K562 (cell line): ENCODE measurements at regions not wholly inside any gene's neighbourhood (a gene's known extent, or its start where the extent isn't known, plus 50 kb on each side); places are given as distances from the start of the nearest gene placed in this dataset.

Experiments used
- ATAC-seq: fragments of 200-7000 bp; cut with Tn5 transposase; 3 replicates; pipeline ENCODE4 v1.9.1; 2020; ENCODE audit warnings: moderate library complexity
- BruUV-seq: library from RNA; stranded (reverse); fragments of 400-500 nt; replicated peaks from 2 replicates; lab custom pipeline; 2021; lab: Mats Ljungman, UMichigan
- CTCF ChIA-PET: fragments of 300-600 bp; formaldehyde crosslinking; extraction: SDS; loops from one replicate; lab custom pipeline; 2021; ENCODE audit warnings: low intra/inter-chr PET ratio; lab: Yijun Ruan, JAX
- POLR2A ChIA-PET: fragments of 300-600, 350-650 bp; sonication (Branson Sonifier 250); formaldehyde crosslinking; extraction: SDS; loops from one replicate; lab custom pipeline; 2021; ENCODE audit warnings: antibody characterized with exemption, inconsistent platforms; lab: Yijun Ruan, JAX
- DNase-seq, 4 experiments: peaks; one replicate each; pipeline versions ENCODE4 v3.0.0 to v3.0.0-alpha.2; 2011 to 2018; ENCODE audit warnings: low spot score in 3 of 4, mixed read lengths in 3 of 4; ENCODE audit errors: extremely low read depth in 1 of 4
- FAIRE-seq: peaks from 2 replicates; lab custom pipeline; 2011; peaks lifted over from hg19 to GRCh38; lab: Jason Lieb, UNC
- H2AFZ ChIP-seq: 2 replicates; pipeline ENCODE4 v1.6.0; 2011; ENCODE audit warnings: low read depth, low read length, control low read depth, inconsistent platforms
- H3K27ac ChIP-seq: fragments of 200-600 bp; 3 replicates; pipeline ENCODE4 v1.8.0; 2011; ENCODE audit warnings: low read depth, mild to moderate bottlenecking, control low read depth, inconsistent platforms, low read length, moderate library complexity, mixed read lengths; ENCODE audit errors: extremely low read depth
- H3K27me3 ChIP-seq, 2 experiments: fragments of 300-600 bp in 1 of 2; 2 replicates in 1 of 2; 3 replicates in 1 of 2; pipeline versions ENCODE4 v1.6.0 to v1.8.0; 2011; ENCODE audit warnings: inconsistent platforms in 2 of 2, low read length in 2 of 2, mild to moderate bottlenecking in 1 of 2, mixed read lengths in 1 of 2, moderate library complexity in 1 of 2; ENCODE audit not compliant: control insufficient read depth in 2 of 2, insufficient read depth in 2 of 2
- H3K36me3 ChIP-seq: fragments of 300-600 bp; 3 replicates; pipeline ENCODE4 v1.8.0; 2011; ENCODE audit warnings: mild to moderate bottlenecking, low read length, inconsistent platforms; ENCODE audit not compliant: control insufficient read depth, insufficient read depth
- H3K4me1 ChIP-seq, 2 experiments: fragments of 200-600 bp in 1 of 2; replicated peaks in 1 of 2; 2 replicates in 1 of 2; 3 replicates in 1 of 2; pipeline versions ENCODE4 v1.5.1 to v1.8.0; 2011; ENCODE audit warnings: inconsistent platforms in 2 of 2, low read length in 2 of 2, mild to moderate bottlenecking in 1 of 2, mixed read lengths in 1 of 2, moderate library complexity in 1 of 2; ENCODE audit not compliant: control insufficient read depth in 2 of 2, insufficient read depth in 2 of 2
- H3K4me2 ChIP-seq: 2 replicates; pipeline ENCODE4 v1.6.1; 2011; ENCODE audit warnings: low read length, control low read depth, inconsistent platforms, mixed read lengths; ENCODE audit not compliant: insufficient read depth
- H3K4me3 ChIP-seq: fragments of 200-600 bp; sonication (generic), shearing (Covaris generic); 2 replicates; pipeline ENCODE4 v1.5.1; 2016; ENCODE audit warnings: control low read depth, inconsistent platforms
- H3K79me2 ChIP-seq: fragments of 200-600 bp; 3 replicates; pipeline ENCODE4 v1.8.0; 2011; ENCODE audit warnings: low read length, inconsistent platforms; ENCODE audit not compliant: control insufficient read depth, insufficient read depth
- H3K9ac ChIP-seq, 2 experiments: 2 replicates each; pipeline versions ENCODE4 v1.6.0 to v1.6.1; 2011; ENCODE audit warnings: low read depth in 2 of 2, low read length in 2 of 2, control low read depth in 1 of 2, inconsistent platforms in 1 of 2, mild to moderate bottlenecking in 1 of 2, mixed read lengths in 1 of 2; ENCODE audit not compliant: insufficient read depth in 1 of 2
- H3K9me1 ChIP-seq: one replicate; pipeline ENCODE4 v1.6.0; 2011; ENCODE audit warnings: inconsistent platforms, mild to moderate bottlenecking, low read length, moderate library complexity; ENCODE audit not compliant: control insufficient read depth, insufficient read depth
- H3K9me3 ChIP-seq: replicated peaks from 2 replicates; pipeline ENCODE4 v1.5.1; 2011; ENCODE audit warnings: low read depth, low read length, inconsistent platforms; ENCODE audit not compliant: control insufficient read depth, insufficient read depth
- H4K20me1 ChIP-seq: replicated peaks from 2 replicates; pipeline ENCODE4 v1.6.1; 2011; ENCODE audit warnings: low read length, inconsistent platforms, mixed read lengths; ENCODE audit not compliant: control insufficient read depth, insufficient read depth
- ASH1L ChIP-seq: fragments of 450-650 bp; IDR thresholded peaks from 2 replicates; pipeline ENCODE4 v1.6.1; 2018; ENCODE audit warnings: borderline replicate concordance, mild to moderate bottlenecking, low read depth; ENCODE audit not compliant: partially characterized antibody
- MIER1 ChIP-seq: fragments of 450-650 bp; IDR thresholded peaks from 2 replicates; pipeline ENCODE4 v1.6.1; 2016; ENCODE audit warnings: antibody characterized with exemption, mild to moderate bottlenecking, low read depth
- PHF20 ChIP-seq: fragments of 450-650 bp; IDR thresholded peaks from 2 replicates; pipeline ENCODE4 v1.6.1; 2018; ENCODE audit not compliant: partially characterized antibody
- RBM22 ChIP-seq: fragments of 200-400 bp; formaldehyde crosslinking; IDR thresholded peaks from 2 replicates; pipeline ENCODE4 v1.6.1; 2018; ENCODE audit warnings: low read length, low read depth; ENCODE audit not compliant: poor library complexity, severe bottlenecking
- SOX6 ChIP-seq: fragments of 450-650 bp; IDR thresholded peaks from 2 replicates; pipeline ENCODE4 v1.6.1; 2014; ENCODE audit warnings: mild to moderate bottlenecking
- ZC3H4 ChIP-seq: sonication (generic); formaldehyde crosslinking; IDR thresholded peaks from 2 replicates; pipeline ENCODE4 v1.9.0; 2021; ENCODE audit warnings: missing genetic modification reagents, borderline replicate concordance
- WGBS: fragments of 100-300 bp; shearing (Covaris generic); methylation state at CpG from one replicate; pipeline ENCODE4 v1.1.6; 2016; ENCODE audit warnings: low coverage, mixed read lengths; ENCODE audit not compliant: insufficient coverage; ENCODE audit errors: missing lambda C conversion rate; 5-methylcytosine and 5-hydroxymethylcytosine counted together
- in situ Hi-C: fragments of 300-500 bp; cut with MboI; formaldehyde crosslinking; loops from 4 replicates; pipeline ENCODE4 v1.15.0; 2018; ENCODE audit warnings: inconsistent platforms, mixed read lengths
- intact Hi-C: fragments of 100-400 bp; cut with micrococcal nuclease; formaldehyde crosslinking; loops from 2 replicates; pipeline ENCODE4 v1.14.2; 2022
- TF ChIP-seq, protein P1 (sequence below): fragments of 450-650 bp; formaldehyde crosslinking; IDR thresholded peaks from 2 replicates; pipeline ENCODE4 v1.4.0; 2020; ENCODE audit warnings: mild to moderate bottlenecking, moderate library complexity
- TF ChIP-seq, protein P2 (sequence below): fragments of 450-650 bp; IDR thresholded peaks from 2 replicates; pipeline ENCODE4 v1.6.1; 2016; ENCODE audit warnings: missing biosample characterization, missing genetic modification characterization

DNA sequence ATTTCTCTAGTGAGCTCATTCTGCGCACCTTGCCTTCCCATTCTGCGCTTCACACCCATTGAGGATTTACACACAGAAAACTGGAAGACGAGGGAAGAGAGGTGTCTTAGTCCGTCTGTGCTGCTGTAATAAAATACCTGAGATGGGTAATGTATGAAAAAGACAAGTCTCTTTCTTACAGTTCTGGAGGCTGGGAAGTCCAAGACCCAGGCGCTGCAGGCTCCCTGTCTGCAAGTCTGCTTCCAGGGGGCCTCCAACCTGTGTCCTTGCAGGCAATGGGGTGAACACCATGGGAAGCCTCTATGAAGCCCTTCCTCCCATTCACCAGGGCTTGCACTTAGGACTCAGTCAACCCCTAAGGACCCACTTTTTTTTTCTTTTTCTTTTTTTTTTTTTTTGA is 245.0 kb downstream of the AUH start:
- DNase-seq (no peak), ATAC-seq (no peak), FAIRE-seq (no peak)
- H3K9me1 ChIP-seq: no peaks in the 10 kb centered on the region
- no peak overlapping the region for H3K27ac ChIP-seq
- peaks cover 0 to 6% of the 10 kb centered on the region in 2 experiments; a peak in 1 of 5 replicates for H3K27me3 ChIP-seq
- intact Hi-C loops (no loop called here), in situ Hi-C loops (no loop called here)
- no peak overlapping the region for H2AFZ ChIP-seq
- no peak overlapping the region for H3K9ac ChIP-seq
- TF ChIP-seq RBM22 (no peak), MIER1 (no peak), SOX6 (no peak), ASH1L (no peak), ZC3H4 (CRISPR knock-in tag) (no peak), PHF20 (no peak)
- TF ChIP-seq, protein P1, sequence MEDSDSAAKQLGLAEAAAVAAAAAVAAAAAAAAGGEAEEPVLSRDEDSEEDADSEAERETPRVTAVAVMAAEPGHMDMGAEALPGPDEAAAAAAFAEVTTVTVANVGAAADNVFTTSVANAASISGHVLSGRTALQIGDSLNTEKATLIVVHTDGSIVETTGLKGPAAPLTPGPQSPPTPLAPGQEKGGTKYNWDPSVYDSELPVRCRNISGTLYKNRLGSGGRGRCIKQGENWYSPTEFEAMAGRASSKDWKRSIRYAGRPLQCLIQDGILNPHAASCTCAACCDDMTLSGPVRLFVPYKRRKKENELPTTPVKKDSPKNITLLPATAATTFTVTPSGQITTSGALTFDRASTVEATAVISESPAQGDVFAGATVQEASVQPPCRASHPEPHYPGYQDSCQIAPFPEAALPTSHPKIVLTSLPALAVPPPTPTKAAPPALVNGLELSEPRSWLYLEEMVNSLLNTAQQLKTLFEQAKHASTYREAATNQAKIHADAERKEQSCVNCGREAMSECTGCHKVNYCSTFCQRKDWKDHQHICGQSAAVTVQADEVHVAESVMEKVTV (CRISPR knock-in tag): no peak
- TF ChIP-seq, protein P2, sequence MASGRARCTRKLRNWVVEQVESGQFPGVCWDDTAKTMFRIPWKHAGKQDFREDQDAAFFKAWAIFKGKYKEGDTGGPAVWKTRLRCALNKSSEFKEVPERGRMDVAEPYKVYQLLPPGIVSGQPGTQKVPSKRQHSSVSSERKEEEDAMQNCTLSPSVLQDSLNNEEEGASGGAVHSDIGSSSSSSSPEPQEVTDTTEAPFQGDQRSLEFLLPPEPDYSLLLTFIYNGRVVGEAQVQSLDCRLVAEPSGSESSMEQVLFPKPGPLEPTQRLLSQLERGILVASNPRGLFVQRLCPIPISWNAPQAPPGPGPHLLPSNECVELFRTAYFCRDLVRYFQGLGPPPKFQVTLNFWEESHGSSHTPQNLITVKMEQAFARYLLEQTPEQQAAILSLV: no peak
- ChIA-PET POLR2A (no interaction called here), CTCF (no interaction called here)
- 50% methylated on average over 5 of the region's 5 CpGs for WGBS
- BruUV-seq: no TSS peak
- no peak overlapping the region for H3K4me3 ChIP-seq
- no peaks in the 10 kb centered on the region for H3K79me2 ChIP-seq
- no peak overlapping the region for H3K4me2 ChIP-seq
- H3K4me1 ChIP-seq: peaks cover 8 to 12% of the 10 kb centered on the region in 2 experiments; a peak in 3 of 5 replicates
- no peaks in the 10 kb centered on the region for H3K9me3 ChIP-seq
- no peaks in the 10 kb centered on the region for H3K36me3 ChIP-seq
- no peaks in the 10 kb centered on the region for H4K20me1 ChIP-seq
